Limb (tissue), 2 donors: ENCODE measurements at regions not wholly inside any gene's neighbourhood (a gene's known extent, or its start where the extent isn't known, plus 50 kb on each side); places are given as distances from the start of the nearest gene placed in this dataset.

ENCODE experiments used
- DNase-seq, 2 donors: peaks; one replicate each; pipeline ENCODE4 v3.0.0-alpha.2; 2016; ENCODE audit errors: extremely low spot score in 2 of 2

DNA sequence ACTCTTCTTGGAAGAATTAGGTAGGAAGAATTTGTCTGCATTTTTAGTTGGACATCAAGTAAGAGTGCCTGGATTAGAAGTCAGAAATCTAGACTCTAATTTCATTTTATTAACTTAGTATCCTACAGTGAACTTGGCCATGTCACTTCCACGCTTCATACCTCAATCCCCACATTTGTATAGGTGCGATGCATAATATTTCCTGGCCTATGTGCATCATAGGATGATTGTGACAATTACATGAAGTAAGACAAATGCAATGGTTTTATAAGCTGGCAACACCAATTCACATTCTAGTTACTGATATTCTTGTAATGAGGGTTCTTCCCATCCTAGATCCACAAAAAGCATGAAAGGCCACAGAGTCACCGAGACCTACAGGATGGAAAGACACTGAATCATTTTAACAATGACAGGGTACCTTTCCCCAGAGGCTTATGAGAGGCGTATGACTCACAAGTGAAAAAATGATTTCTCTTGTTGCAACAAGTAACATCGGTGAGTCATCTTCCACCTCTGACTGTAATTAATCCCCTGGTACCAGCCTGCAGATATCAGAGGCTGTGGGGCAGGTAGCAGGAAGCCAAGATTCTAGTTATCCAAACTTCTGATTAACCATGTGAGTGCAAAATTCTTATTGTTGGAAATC is 56.0 kb upstream of the OR5AK2 start:
- no peak for DNase-seq

DNA sequence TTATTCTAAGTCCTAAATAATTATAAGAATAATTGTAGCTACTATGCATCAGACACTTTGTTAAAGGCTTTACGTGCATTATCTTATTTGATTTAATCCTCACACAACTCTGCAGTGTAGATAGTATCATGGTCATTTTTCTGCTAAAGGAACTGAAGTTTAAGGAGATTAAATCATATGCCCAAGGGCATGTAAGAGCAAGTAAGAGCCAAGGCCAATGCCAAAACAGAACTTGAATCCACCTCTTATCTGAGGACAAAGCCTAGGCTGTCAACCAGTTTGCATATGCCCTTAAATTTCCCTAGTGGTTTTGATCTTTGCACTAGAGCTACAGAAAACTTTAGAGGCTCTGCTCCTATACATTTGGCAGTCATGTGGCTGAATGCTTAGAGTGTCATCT is 65.6 kb upstream of the OR5AK2 start:
- no peak for DNase-seq

DNA sequence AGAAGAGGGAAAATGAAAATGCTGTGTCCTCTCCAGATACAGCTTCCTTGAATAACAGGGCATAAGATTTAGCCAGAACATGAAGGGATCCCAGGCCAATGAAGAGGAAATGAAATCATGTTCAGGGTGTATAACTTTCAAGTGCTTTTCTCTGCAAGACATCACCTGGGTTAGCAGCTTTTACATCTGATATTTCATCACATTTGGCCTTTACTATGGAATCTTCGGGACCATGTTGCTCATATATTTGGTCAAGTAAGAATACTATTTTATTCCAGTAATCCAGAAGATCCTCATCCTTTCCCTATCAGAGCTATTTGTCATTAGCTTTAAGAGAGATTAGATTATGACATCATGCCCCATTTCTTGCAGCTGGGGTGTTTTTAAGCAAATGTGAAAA is 66.3 kb upstream of the OR5AK2 start:
- no peak for DNase-seq

DNA sequence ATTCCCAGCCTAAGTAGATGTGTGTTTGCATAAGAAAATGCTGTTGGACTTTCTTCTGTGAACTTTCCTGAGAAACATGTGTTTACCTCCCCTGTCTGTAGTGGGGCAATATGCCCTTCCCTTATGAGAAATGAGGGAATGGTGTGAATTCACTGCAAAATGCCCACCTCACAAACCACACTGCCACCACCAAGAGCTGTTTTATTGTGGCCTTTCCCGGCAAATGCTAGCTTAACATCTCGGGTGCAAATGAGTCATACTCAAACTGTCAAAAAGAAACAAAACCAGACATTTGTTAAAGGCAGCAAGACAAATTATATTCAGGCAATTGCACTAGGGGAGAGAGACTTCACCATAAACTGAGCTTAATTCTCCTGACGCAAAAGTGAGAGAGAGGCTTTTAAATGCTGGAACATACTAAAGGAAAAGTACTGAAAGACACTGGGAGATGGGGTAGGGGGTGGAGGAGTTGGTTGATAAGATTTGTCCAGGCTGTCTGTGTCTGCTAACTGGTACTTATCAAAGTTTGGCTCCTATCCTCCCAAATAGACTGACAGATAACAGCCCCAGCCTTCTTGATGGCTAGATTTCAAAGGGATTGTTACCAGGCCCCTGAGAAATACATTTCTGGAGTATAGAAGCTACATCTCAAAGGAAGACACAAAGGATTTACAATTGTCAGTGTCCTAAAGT is 70.9 kb upstream of the OR5AK2 start:
- no peak for DNase-seq

DNA sequence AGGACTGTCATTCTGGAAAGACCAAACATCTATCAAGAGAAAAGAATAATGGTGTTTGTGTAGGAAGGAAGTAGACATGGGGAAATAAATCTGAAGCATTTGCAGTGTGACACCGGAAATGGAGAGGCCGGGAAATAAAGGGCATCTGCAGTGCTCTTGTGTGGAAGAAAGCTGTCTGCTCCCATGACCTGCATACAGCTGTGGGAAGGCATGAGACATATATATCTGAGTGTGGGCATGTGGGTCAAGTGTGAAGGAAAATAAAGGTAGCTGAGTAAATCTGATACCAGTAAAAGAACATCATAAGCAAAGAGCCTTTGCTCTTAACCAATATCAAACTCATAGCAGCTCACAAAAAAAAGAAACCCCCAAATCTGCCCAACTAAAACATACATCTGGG is 72.1 kb upstream of the OR5AK2 start:
- no peak for DNase-seq

DNA sequence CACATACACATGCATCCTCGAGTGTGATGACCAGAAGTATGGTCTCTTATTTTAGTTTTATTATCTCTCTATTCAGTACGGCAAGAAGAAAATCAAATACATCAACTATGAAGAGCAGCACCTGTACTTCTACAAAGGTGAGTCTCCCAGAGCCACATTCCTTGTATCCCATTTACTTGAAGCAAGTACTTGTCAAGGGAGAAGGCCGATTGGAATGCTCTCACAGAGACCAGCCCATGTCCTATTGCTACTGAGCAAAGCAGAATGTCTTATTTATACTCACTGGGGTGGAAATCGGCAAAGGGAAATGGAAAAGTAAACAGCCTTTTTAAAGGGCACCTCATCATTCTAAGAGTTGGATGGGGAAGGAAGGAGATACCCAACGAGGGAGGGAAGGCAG is 72.6 kb upstream of the OR5AK2 start:
- DNase-seq, result no peak

DNA sequence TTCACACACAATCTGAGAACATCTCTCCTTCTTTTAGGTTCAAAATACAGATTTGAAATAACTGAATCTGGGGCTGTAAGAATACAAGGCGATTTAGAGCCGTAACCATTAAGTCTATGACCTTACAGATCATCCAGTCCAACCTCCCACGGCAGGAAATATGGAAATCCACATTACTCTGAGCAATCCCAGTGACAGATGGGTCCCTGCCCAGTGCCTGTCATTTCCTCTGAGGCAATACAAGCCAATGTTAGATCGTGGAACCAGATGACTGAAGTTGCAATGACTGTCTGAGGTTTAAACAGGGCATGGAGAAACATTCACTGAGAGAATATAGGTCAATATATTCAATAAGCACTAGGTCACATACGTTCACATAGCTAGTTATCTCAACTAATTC is 77.4 kb upstream of the OR5AK2 start:
- DNase-seq, result no peak

DNA sequence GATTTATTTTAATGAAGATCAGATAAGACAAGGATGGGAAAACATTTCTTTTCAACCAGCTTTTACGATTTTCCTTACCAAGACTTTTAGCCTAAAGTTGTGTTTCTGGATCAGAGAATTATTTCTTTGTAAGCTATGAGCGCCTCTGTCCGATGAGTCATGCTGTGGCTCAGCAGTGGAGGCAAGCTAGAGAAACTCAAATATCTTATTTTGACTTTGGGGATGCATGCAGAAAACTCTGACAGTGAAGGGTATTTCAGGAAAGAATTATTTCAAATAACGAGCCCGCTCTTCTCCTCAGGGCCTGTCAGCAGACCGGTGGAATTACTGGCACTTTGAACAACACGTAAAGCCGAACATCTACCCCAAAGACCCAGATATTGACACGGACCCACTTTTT is 77.9 kb upstream of the OR5AK2 start:
- DNase-seq, result no peak

DNA sequence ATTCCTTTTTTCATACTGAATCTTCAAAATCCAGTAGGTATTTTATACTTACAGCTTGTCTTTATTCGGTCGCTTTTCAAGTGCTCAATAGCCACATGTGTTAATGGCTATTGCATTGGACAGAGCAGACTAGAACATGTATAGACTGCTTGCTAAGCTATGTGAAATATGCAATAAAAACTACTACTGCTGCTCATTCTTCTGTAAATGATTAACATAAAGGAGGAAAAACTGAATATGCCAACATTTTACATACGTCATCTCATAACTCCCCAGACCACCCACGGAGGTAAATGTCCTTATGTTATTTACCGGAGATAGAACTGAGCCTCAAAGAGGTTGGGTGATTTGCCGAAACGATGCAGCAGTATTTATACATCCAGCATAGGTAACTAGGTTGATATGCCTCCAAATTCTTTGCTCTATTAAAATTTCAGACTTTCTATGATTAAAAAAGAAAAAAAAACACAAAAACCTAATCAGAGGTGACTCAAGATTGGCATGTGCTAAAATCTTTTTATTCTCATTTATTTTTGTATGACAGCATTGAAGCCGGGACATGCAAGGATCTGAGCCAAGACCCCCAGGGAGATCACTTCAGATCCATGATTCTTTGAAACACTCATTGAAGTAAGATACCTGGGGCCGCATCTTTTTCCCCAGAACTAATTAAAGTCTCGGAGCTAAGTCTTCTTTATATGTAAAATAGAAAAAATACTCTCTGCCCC is 78.5 kb upstream of the OR5AK2 start:
- no peak for DNase-seq

DNA sequence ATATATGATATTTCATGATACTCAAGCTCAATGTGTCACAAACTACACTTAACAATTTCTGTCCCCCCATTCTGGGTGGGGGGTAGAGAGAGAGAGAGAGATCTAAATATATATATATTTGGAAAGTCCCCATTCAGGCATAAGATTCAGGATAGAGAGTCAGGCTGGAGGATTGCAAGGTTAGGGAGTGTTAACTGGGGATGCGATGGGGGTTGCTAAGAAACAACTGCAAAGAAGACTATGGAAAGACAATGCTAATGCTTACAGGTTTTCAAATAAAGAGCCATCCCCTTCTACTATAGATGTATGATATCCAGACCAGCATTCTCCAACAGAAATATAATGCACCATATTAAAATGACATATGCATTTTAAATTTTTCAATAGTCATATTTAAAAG is 79.2 kb upstream of the OR5AK2 start:
- DNase-seq, result no peak

DNA sequence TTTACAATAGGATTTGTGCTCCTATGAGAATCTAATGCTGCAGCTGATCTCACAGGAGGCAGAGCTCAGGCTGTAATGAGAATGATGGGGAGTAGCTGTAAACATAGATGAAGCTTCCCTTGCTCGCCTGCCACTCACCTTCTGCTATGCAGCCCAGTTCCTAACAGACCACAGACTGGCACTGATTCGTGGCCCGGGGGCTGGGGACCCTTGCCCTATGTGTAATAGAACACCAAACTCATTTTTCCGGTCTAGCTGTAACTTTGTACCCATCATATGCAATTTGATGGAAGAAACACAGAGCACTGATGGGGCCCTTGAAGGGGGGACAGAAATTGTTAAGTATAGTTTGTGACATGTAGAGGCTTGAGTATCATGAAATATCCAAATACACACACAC is 79.6 kb upstream of the OR5AK2 start:
- no peak for DNase-seq

DNA sequence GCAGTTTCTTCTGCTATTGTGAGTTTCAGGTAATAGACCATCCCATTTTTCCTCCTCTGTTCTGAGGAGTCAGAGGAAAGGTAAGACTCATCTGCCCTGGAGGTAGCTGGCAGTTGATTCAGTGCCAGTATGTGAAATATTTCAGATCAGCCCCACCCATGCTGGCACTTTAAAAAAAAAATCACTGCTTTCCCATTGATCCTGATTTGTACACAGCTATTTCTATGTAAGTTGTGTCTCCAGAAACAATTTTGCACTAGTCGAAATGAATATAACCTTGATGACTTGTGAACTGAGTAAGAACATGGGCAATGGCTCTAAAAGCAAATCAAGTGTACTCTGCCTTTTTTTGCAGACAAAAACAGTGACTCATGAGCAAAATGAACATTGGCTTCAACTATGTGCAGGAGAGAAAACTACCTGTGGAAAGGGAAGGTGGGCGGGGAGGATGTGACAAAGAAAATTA is 82.0 kb upstream of the OR5AK2 start:
- DNase-seq, result no peak

DNA sequence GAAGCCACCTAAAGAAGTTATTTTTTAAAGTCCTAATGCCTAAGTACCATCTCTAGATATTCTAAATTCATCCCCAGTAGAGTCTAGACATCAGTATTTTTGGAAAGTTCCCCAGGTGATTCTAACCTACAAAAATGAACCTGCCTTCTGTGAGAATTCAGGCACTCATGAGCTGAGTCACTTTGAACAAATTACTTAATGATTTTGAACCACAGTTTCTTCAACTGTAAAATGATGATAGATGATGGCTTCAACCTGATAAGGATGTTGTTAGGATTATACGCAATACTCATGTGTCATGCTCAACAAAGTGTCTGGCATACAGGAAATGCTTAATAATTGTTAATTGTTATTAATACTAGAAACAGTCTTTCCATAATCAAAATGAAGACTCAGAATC is 82.8 kb upstream of the OR5AK2 start:
- DNase-seq, result no peak

DNA sequence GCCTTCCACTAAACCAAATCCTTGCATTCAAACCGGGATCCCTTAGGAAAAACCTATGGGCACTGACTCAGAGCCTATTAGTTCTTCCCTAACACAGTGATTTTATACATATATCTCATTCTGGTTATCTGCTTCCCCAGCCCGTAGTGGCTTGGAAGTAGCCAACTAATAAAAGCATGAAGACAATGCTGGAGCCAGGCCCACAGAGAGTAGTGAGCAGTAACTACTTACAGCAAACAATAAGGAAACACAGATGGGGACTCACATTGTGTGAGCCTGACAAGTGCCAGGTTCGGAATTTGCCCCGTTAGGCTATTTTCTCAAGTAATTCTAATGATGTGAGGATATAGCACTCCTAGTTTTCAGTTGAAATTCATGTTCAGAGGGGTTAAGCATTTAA is 83.3 kb upstream of the OR5AK2 start:
- no peak for DNase-seq

DNA sequence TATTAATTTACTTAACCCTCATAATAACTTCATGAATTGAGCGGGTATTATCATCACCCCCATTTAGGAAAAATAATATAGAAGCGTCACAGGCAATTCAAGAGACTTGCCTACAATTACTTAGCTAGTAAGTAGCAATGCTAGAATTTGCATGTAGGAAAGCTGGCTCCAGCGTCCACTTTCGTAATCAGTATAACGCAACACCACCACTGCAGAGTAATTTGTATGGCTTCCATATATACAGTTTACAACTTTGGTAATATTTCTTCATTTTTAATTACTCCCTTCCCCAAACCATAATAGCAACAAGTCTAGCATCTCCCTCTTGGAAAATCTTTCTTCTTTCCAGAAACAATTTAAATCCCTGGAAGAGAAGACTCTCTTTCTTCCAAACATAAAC is 89.9 kb upstream of the OR5AK2 start:
- DNase-seq, result no peak

DNA sequence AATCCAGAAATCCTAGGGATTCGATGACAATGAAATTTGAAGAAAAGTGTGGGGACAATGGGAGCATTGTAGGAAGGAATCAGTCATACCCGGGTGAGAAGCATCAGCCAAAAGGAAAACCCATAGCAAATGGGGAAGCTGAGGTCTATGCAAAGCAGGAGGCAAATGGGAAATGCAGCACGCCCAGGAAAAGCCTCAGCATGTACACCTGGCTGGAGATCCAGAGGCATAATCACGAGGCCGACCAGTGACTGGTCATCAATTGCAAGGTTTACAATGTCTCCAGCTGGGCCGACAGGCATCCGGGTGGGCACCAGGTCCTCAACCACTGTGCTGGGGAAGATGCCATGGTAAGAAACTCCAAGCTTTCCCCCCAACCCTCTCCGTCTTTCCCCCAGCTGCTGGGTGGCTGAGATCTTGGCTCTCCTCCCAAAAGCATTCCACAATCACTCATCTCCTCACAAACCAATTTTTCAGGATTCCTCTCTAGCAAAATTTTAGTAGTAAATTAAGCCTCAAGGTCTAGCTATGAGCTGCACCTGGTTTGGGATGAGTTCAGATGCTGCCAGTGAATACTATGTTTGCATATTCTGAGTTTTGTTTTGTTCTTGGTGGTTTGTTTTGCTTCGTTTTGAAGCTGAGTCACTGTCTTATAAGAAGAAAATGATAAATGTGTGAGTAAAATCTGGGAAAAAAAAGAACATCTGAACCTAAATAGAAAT is 98.0 kb upstream of the OR5AK2 start:
- no peak for DNase-seq

DNA sequence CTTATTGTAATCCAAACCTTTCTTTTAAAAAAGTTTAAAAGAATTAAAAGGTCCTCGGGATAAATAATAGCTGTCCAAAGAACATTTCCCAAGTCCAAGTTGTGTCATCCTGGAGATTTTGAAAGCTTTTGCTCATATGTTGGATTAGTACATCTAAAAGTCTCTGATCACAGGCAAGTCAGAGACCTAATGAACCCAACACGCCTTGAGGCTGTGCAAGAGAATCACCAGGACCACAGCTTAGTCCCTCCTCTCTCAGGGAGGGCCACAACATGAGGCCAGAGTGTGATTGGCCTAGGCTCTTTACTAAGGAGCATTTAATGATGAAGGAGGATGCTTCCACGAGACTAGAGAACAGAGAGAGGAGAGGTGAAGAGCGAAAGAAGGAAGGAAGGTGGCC is 98.7 kb upstream of the OR5AK2 start:
- DNase-seq, result no peak

DNA sequence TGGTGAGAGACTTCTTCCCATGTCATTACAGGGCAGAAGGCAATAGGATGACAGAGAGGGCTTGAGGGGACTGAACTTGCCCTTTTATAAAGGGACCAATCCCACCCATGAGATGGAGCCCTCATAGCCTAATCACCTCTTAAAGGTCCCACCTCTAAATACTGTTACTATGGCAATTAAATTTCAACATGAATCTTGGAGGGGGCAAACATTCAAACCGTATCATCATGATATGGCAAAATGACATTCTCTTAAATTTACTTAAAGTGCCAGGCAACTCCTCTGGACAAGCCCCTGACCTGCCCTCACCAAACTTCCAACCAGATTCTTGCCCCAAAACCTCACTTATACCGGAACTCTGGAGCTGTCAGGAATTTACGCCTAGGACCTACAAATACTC is 100.8 kb upstream of the OR5AK2 start:
- no peak for DNase-seq

DNA sequence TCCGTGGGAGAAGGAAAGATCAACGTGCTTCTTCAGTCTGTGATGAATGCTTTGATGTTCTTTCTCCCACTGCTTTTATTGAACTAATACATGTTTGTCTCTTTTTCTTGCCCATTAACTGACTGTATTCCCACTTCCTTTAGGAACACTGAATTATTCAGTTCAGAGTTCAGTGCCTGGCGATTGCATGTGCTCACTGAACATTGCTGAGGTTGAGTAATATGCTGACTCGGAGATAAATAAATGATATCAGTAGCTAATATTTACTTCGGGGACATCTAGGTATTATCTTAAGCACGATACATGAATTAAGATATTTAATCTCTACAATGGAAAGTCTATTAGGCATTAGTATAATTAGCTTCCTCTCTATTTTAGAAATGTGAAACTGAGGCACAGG is 102.3 kb upstream of the OR5AK2 start:
- DNase-seq, result no peak

DNA sequence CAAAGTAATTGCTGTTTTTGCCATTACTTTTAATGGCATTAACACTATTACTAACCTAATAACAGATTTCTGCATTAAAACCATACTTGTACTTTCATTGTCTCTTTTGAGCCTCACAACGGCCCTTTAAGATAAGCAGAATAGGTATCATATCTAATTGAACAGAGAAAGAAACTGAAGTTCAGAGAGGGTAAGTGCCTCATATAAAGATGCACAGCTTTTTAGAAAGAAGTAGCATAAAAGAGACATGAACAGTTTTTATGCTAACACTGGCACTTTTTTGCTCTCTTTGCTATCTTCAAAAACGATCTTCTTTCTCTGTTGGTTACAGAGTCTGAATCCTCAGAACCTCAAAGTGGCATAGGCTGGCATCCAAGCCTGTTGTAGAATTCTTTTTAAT is 102.9 kb upstream of the OR5AK2 start:
- no peak for DNase-seq

DNA sequence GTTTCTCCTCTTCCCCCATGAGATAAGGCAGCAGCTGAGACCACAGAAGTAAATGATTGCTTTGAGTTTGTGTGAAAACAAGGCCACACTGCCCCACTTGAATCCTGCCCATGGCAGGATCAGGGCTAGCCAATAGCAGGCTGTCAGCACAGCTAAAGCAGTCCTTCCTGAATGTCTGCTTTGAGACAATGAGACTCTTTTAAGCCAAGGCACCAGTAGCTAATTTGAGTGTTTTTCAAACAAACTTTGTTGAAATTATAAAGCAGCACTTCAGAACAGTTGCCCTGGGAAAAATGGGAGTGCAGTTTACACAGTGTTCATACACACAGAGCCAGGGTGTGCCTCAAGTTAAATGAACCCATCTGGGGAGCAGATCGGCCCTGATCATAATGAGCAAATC is 103.5 kb upstream of the OR5AK2 start:
- no peak for DNase-seq

DNA sequence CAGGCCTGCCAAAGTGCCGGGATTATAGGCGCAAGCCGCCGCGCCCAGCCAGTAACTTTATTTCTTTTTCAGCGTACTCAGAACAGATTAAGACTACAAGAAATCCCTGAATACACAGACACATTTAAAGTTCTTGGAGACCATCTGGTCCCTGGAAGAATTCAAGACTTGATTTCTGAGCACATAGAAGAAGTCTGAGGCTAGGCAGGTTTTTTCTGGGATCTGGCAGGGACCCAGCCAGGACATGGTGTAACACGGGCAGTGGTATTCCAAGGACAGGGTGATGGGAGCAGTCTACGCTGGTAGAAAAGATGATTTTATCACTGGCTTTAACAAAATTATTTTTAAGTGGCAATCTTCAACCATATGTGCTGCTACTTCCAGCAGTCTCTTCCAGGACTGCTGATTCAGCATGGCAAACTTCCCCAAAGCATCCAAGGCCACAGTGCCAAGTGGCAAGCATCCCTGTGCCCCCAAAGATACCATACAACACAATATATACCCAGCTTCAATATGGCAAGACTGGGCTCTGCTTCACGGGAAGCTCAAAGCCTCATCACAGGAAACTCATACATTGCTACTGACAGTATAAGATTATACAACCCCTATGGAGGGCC is 105.2 kb upstream of the OR5AK2 start:
- DNase-seq, result no peak
